GM12878 (cell line): ENCODE measurements at regions not wholly inside any gene's neighbourhood (a gene's known extent, or its start where the extent isn't known, plus 50 kb on each side); places are given as distances from the start of the nearest gene placed in this dataset.

Experiments
- ATAC-seq: fragments of 200-7000 bp; cut with Tn5 transposase; 3 replicates; pipeline ENCODE4 v1.9.1; 2020; ENCODE audit warnings: mild to moderate bottlenecking, moderate library complexity
- BruUV-seq: library from RNA; stranded (reverse); fragments of 400-500 nt; replicated peaks from 2 replicates; lab custom pipeline; 2021; lab: Mats Ljungman, UMichigan
- CTCF ChIA-PET: fragments of 300-600 bp; sonication (Branson Sonifier 250); formaldehyde crosslinking; extraction: SDS; loops from one replicate; lab custom pipeline; 2021; ENCODE audit warnings: inconsistent platforms; lab: Yijun Ruan, JAX
- POLR2A ChIA-PET: fragments of 350-600 bp; formaldehyde crosslinking; extraction: SDS; loops from one replicate; lab custom pipeline; 2021; ENCODE audit warnings: inconsistent platforms; lab: Charles Lee
- RAD21 ChIA-PET: fragments of 300-600 bp; sonication (Branson Sonifier 250); formaldehyde crosslinking; loops from one replicate; lab custom pipeline; 2023; ENCODE audit warnings: antibody characterized with exemption; ENCODE audit not compliant: unreplicated experiment; lab: Charles Lee
- SMC1A ChIA-PET: fragments of 300-600 bp; sonication (Branson Sonifier 250); formaldehyde crosslinking; loops from one replicate; lab custom pipeline; 2023; ENCODE audit not compliant: unreplicated experiment, uncharacterized antibody; lab: Charles Lee
- DNase-seq: peaks from one replicate; pipeline ENCODE4 v3.0.0-alpha.2; 2011; ENCODE audit warnings: low read depth, low spot score
- FAIRE-seq: peaks from 3 replicates; lab custom pipeline; 2011; peaks lifted over from hg19 to GRCh38; lab: Jason Lieb, UNC
- H2AFZ ChIP-seq: 2 replicates; pipeline ENCODE4 v1.6.0; 2011; ENCODE audit warnings: low read depth, low read length, control low read depth; ENCODE audit not compliant: control insufficient read depth
- H3K27ac ChIP-seq: 2 replicates; pipeline ENCODE4 v1.5.1; 2011; ENCODE audit warnings: control low read depth; ENCODE audit not compliant: control insufficient read depth, insufficient read depth
- H3K27me3 ChIP-seq, 2 experiments: replicated peaks in 1 of 2; 2 replicates each; pipeline versions ENCODE4 v1.6.0 to v1.6.1; 2011; ENCODE audit warnings: low read length in 1 of 2; ENCODE audit not compliant: control insufficient read depth in 2 of 2, insufficient read depth in 2 of 2
- H3K36me3 ChIP-seq, 2 experiments: 2 replicates each; pipeline ENCODE4 v1.5.1; 2011; ENCODE audit warnings: low read length in 1 of 2; ENCODE audit not compliant: control insufficient read depth in 2 of 2, insufficient read depth in 2 of 2
- H3K4me1 ChIP-seq: 2 replicates; pipeline ENCODE4 v1.6.1; 2011; ENCODE audit warnings: mild to moderate bottlenecking, low read length, moderate library complexity, mixed read lengths; ENCODE audit not compliant: control insufficient read depth, insufficient read depth
- H3K4me2 ChIP-seq: 2 replicates; pipeline ENCODE4 v1.6.0; 2011; ENCODE audit warnings: control low read depth; ENCODE audit not compliant: control insufficient read depth, insufficient read depth
- H3K4me3 ChIP-seq: fragments of 200-600 bp; sonication (generic); 2 replicates; pipeline ENCODE4 v1.5.1; 2016
- H3K79me2 ChIP-seq: 2 replicates; pipeline ENCODE4 v1.6.0; 2011; ENCODE audit warnings: low read length; ENCODE audit not compliant: control insufficient read depth, insufficient read depth
- H3K9ac ChIP-seq: 2 replicates; pipeline ENCODE4 v1.8.0; 2011; ENCODE audit warnings: low read length, control low read depth, mixed read lengths; ENCODE audit not compliant: control insufficient read depth, insufficient read depth
- H3K9me3 ChIP-seq: replicated peaks from 3 replicates; pipeline ENCODE4 v1.5.1; 2011; ENCODE audit warnings: mild to moderate bottlenecking, low read length; ENCODE audit not compliant: control insufficient read depth, insufficient read depth
- H4K20me1 ChIP-seq: 2 replicates; pipeline ENCODE4 v1.6.0; 2011; ENCODE audit not compliant: control insufficient read depth, insufficient read depth
- CBFB ChIP-seq: IDR thresholded peaks from 2 replicates; pipeline ENCODE4 v1.6.1; 2016; ENCODE audit warnings: antibody characterized with exemption, low read depth
- CEBPB ChIP-seq, 2 experiments: fragments of 150-350 bp in 1 of 2; IDR thresholded peaks; 2 replicates each; pipeline ENCODE4 v1.6.1; 2012 to 2014; ENCODE audit warnings: low read depth in 2 of 2, low read length in 2 of 2, borderline replicate concordance in 1 of 2, inconsistent platforms in 1 of 2
- CHD4 ChIP-seq: fragments of 200-600 bp; sonication (generic); IDR thresholded peaks from 2 replicates; pipeline ENCODE4 v1.6.1; 2016; ENCODE audit warnings: mild to moderate bottlenecking
- ESRRA ChIP-seq: IDR thresholded peaks from 2 replicates; pipeline ENCODE4 v1.6.1; 2012; ENCODE audit warnings: mild to moderate bottlenecking, low read length, improper control_type of control experiment
- MTA3 ChIP-seq: IDR thresholded peaks from 2 replicates; pipeline ENCODE4 v1.6.1; 2012; ENCODE audit warnings: low read length, inconsistent platforms, borderline replicate concordance
- NFXL1 ChIP-seq: fragments of 450-650 bp; IDR thresholded peaks from 2 replicates; pipeline ENCODE4 v1.6.1; 2017; ENCODE audit warnings: antibody characterized with exemption, mild to moderate bottlenecking, borderline replicate concordance
- SIN3A ChIP-seq: IDR thresholded peaks from 2 replicates; pipeline ENCODE4 v1.6.1; 2012; ENCODE audit warnings: low read depth, low read length, improper control_type of control experiment
- SIX5 ChIP-seq: IDR thresholded peaks from 2 replicates; pipeline ENCODE4 v1.6.1; 2011; ENCODE audit warnings: mild to moderate bottlenecking, low read depth, low read length, moderate library complexity; ENCODE audit not compliant: severe bottlenecking
- SMARCA5 ChIP-seq: fragments of 450-650 bp; IDR thresholded peaks from 2 replicates; pipeline ENCODE4 v1.6.1; 2017; ENCODE audit warnings: mild to moderate bottlenecking
- SREBF1 ChIP-seq: IDR thresholded peaks from 2 replicates; pipeline ENCODE4 v1.6.1; 2012; ENCODE audit warnings: mild to moderate bottlenecking, low read length
- ZBTB11 ChIP-seq: fragments of 450-650 bp; formaldehyde crosslinking; IDR thresholded peaks from 2 replicates; pipeline ENCODE4 v1.5.0; 2022; ENCODE audit warnings: mild to moderate bottlenecking, missing genetic modification characterization
- WGBS: methylation state at CpG from one replicate; pipeline ENCODE4 v1.1.6; 2016; ENCODE audit warnings: low lambda C conversion rate; ENCODE audit not compliant: insufficient replicate concordance, insufficient coverage; ENCODE audit errors: missing lambda C conversion rate; 5-methylcytosine and 5-hydroxymethylcytosine counted together
- in situ Hi-C: fragments of 300-500 bp; cut with MboI; formaldehyde crosslinking; loops from 9 replicates; pipeline ENCODE4 v1.14.3; 2018; ENCODE audit warnings: mixed read lengths
- intact Hi-C: fragments of 100-400 bp; cut with micrococcal nuclease; formaldehyde crosslinking; loops from one replicate; pipeline ENCODE4 v1.14.2; 2022; ENCODE audit not compliant: unreplicated experiment

DNA sequence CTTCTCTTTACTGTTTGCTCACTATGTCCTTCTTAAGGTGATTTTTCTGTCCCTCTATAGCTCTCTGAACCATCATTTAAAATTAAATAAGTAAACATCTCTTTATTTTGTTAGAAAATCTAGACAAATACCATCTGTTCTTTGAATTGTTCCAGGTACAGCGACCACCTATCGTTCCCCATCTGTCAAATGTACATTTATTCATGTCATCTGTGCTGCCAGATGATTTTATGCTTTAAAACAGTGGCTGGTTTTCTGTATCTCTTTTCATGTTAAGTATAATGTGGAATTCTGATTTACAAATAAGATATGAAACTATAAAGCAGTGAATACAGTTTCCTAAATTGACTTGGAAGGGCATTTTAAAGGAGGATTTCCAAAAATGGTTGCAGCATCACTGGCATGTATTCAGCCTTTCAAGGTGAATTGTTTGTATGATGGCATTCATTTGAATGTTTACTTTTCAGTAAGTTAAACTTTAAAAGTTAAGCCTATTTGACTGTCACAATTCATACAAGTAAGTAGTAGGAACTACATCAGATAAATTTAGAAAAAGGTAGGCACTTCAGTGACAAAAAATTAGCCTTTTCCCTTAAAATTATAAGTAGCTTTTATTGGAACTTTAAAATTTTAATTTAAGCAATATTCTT, 92.6 kb upstream of the CLVS2 start (continued):
- TF ChIP-seq NFXL1 (no peak), CBFB (no peak), ESRRA (no peak)

DNA sequence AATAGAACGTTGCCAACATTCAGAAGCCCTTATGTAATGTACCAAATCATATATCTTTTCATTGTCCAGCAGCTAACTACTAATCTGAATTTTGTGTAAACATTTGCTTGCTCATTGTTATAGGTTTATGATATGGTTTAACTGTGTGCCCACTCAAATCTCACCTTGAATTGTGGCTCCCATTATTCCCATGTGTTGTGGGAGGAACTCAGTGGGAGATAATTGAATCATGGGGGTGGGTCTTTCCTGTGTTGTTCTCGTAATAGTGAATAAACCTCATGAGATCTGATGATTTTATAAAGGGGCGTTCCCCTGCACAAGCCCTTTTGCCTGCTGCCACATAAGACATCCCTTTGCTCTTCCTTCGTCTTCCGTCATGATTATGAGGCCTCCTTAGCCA, 91.9 kb upstream of the CLVS2 start:
- in situ Hi-C loops (no loop called here), intact Hi-C loops (no loop called here)
- no peaks in the 10 kb centered on the region for H4K20me1 ChIP-seq
- FAIRE-seq: no peak
- no peaks in the 10 kb centered on the region for H3K9me3 ChIP-seq
- H3K27ac ChIP-seq: no peak overlapping the region
- CTCF ChIA-PET: interaction anchor here (1.1 to 1.5 kb wide), 3 partner anchors 9 to 33 kb away, joined by 4 to 7 read pairs (median 5); no protein-coding TSS in a partner anchor
- H3K4me2 ChIP-seq: no peak overlapping the region
- no peak overlapping the region for H3K4me3 ChIP-seq
- SMC1A ChIA-PET: interaction anchor here (0.9 to 1.4 kb wide), 4 partner anchors 10 to 35 kb away, joined by 3 to 5 read pairs (median 3); no protein-coding TSS in a partner anchor
- RAD21 ChIA-PET: no interaction called here
- no peak for ATAC-seq
- DNase-seq: no peak
- POLR2A ChIA-PET: interaction anchor here (0.7 kb wide), 1 partner anchor 65 kb away, joined by 3 read pairs; no protein-coding TSS in a partner anchor
- H3K36me3 ChIP-seq: no peaks in the 10 kb centered on the region
- no peak overlapping the region for H3K9ac ChIP-seq
- no peaks in the 10 kb centered on the region for H3K79me2 ChIP-seq
- H3K4me1 ChIP-seq: no peaks in the 10 kb centered on the region
- H3K27me3 ChIP-seq: no peaks in the 10 kb centered on the region
- BruUV-seq: no TSS peak
- 35% methylated on average over 5 of the region's 5 CpGs for WGBS
- no peak overlapping the region for H2AFZ ChIP-seq
- TF ChIP-seq SIX5 (no peak), SIN3A (no peak), ZBTB11 (no peak), SMARCA5 (no peak), SREBF1 (no peak), MTA3 (no peak), CEBPB (IDR thresholded peaks at IDR 0.05; ENCODE audit: borderline replicate concordance in 1 of 2, low read depth in 2 of 2, low read length in 2 of 2) (no peak), CHD4 (no peak)
